ENCODE measurements at regions not wholly inside any gene's neighbourhood (a gene's known extent, or its start where the extent isn't known, plus 50 kb on each side); places are given as distances from the start of the nearest gene placed in this dataset.
"Not testable (repeated sequence)": the region's sequence is repeated elsewhere in the genome, so short reads cannot be mapped to it uniquely, and the experiment has no call there.

- no peak for DNase-seq (ENCODE audit: low spot score)
Observed at GRCh38 chr5:56686337-56687195, 128.8 kb upstream of the MAP3K1 start.

GRCh38 chr5:56685503-56686217, 129.7 kb upstream of the MAP3K1 start:
- no peak for DNase-seq (ENCODE audit: low spot score)

- DNase-seq (ENCODE audit: low spot score), result no peak
Observed at GRCh38 chr5:56684159-56684558, 131.2 kb upstream of the MAP3K1 start.

- no peak for DNase-seq (ENCODE audit: low spot score)
Observed at GRCh38 chr5:56683733-56684132, 131.6 kb upstream of the MAP3K1 start.

- no peak for DNase-seq (ENCODE audit: low spot score)
Observed at GRCh38 chr5:56683281-56683680, 132.1 kb upstream of the MAP3K1 start.

GRCh38 chr5:56681346-56681745, 134.0 kb upstream of the MAP3K1 start:
- DNase-seq (ENCODE audit: low spot score), result peak; percentile 60

- DNase-seq (ENCODE audit: low spot score), result no peak
Observed at GRCh38 chr5:56680731-56681130, 134.6 kb upstream of the MAP3K1 start.

GRCh38 chr5:56677690-56678305, 137.6 kb upstream of the MAP3K1 start:
- no peak for DNase-seq (ENCODE audit: low spot score)

- no peak for DNase-seq (ENCODE audit: low spot score)
Observed at GRCh38 chr5:56676091-56676768, 139.1 kb upstream of the MAP3K1 start.

GRCh38 chr5:56674441-56674840, 140.9 kb upstream of the MAP3K1 start:
- DNase-seq (ENCODE audit: low spot score), result no peak

GRCh38 chr5:56673171-56673570, 142.2 kb upstream of the MAP3K1 start:
- peak; percentile 12 for DNase-seq (ENCODE audit: low spot score)

- DNase-seq (ENCODE audit: low spot score), result no peak
Observed at GRCh38 chr5:56671571-56671970, 143.8 kb upstream of the MAP3K1 start.

GRCh38 chr5:56670916-56671315, 144.4 kb upstream of the MAP3K1 start:
- DNase-seq (ENCODE audit: low spot score), result no peak

GRCh38 chr5:56669534-56670483, 145.5 kb upstream of the MAP3K1 start:
- peak; percentile 48 for DNase-seq (ENCODE audit: low spot score)

GRCh38 chr5:56668996-56669395, 146.4 kb upstream of the MAP3K1 start:
- no peak for DNase-seq (ENCODE audit: low spot score)

- DNase-seq (ENCODE audit: low spot score), result no peak
Observed at GRCh38 chr5:56667692-56668091, 147.7 kb upstream of the MAP3K1 start.

- DNase-seq (ENCODE audit: low spot score), result no peak
Observed at GRCh38 chr5:56666901-56667300, 148.4 kb upstream of the MAP3K1 start.

GRCh38 chr5:56665117-56665516, 150.2 kb upstream of the MAP3K1 start:
- not testable (repeated sequence) for DNase-seq (ENCODE audit: low spot score)

- DNase-seq (ENCODE audit: low spot score), result no peak
Observed at GRCh38 chr5:56664025-56664424, 151.3 kb upstream of the MAP3K1 start.

- DNase-seq (ENCODE audit: low spot score), result no peak
Observed at GRCh38 chr5:56663523-56663922, 151.8 kb upstream of the MAP3K1 start.

- DNase-seq (ENCODE audit: low spot score), result no peak
Observed at GRCh38 chr5:56662893-56663292, 152.5 kb upstream of the MAP3K1 start.
